DOHH2 (cell line): ENCODE measurements at regions not wholly inside any gene's neighbourhood (a gene's known extent, or its start where the extent isn't known, plus 50 kb on each side); places are given as distances from the start of the nearest gene placed in this dataset.

Experiments used
- H3F3A ChIP-seq: fragments of 200-600 bp; sonication (generic), shearing (Covaris generic); 2 replicates; pipeline ENCODE4 v1.6.0; 2016; ENCODE audit warnings: antibody characterized with exemption, mild to moderate bottlenecking; ENCODE audit not compliant: control insufficient read depth, insufficient read depth
- H3K27ac ChIP-seq: fragments of 200-600 bp; sonication (generic); 2 replicates; pipeline ENCODE4 v1.5.1; 2014; ENCODE audit warnings: low read depth, mild to moderate bottlenecking, low read length, moderate library complexity
- H3K27me3 ChIP-seq: fragments of 200-600 bp; sonication (generic); 2 replicates; pipeline ENCODE4 v1.6.1; 2014; ENCODE audit warnings: mild to moderate bottlenecking, low read length, mixed read lengths; ENCODE audit not compliant: control insufficient read depth
- H3K36me3 ChIP-seq: fragments of 200-600 bp; sonication (generic); 2 replicates; pipeline ENCODE4 v1.6.1; 2014; ENCODE audit warnings: mild to moderate bottlenecking, low read length, moderate library complexity, mixed read lengths; ENCODE audit not compliant: control insufficient read depth
- H3K4me1 ChIP-seq: fragments of 200-600 bp; sonication (generic); 2 replicates; pipeline ENCODE4 v1.6.1; 2014; ENCODE audit warnings: mild to moderate bottlenecking, low read length, mixed read lengths; ENCODE audit not compliant: control insufficient read depth
- H3K4me2 ChIP-seq: fragments of 200-600 bp; sonication (generic); 2 replicates; pipeline ENCODE4 v1.6.0; 2014; ENCODE audit warnings: mild to moderate bottlenecking, low read length, moderate library complexity
- H3K4me3 ChIP-seq: fragments of 200-600 bp; sonication (generic); 2 replicates; pipeline ENCODE4 v1.5.1; 2014; ENCODE audit warnings: mild to moderate bottlenecking, low read length, mixed read lengths
- H3K79me2 ChIP-seq: fragments of 200-600 bp; sonication (generic); 2 replicates; pipeline ENCODE4 v1.6.1; 2014; ENCODE audit warnings: mild to moderate bottlenecking, low read length, mixed read lengths; ENCODE audit not compliant: control insufficient read depth
- H3K9me2 ChIP-seq: fragments of 200-600 bp; sonication (generic); replicated peaks from 2 replicates; pipeline ENCODE4 v1.6.1; 2014; ENCODE audit warnings: mild to moderate bottlenecking, low read length, mixed read lengths; ENCODE audit not compliant: control insufficient read depth
- H3K9me3 ChIP-seq: fragments of 200-600 bp; sonication (generic); 2 replicates; pipeline ENCODE4 v1.6.1; 2014; ENCODE audit warnings: antibody characterized with exemption, low read length, mixed read lengths; ENCODE audit not compliant: control insufficient read depth, insufficient read depth
- H4K20me1 ChIP-seq: fragments of 200-600 bp; sonication (generic); 2 replicates; pipeline ENCODE4 v1.6.0; 2014; ENCODE audit warnings: low read depth, mild to moderate bottlenecking, antibody characterized with exemption, low read length, moderate library complexity; ENCODE audit not compliant: control insufficient read depth, insufficient read depth
- CTCF ChIP-seq: fragments of 200-600 bp; sonication (generic); IDR thresholded peaks from one replicate; pipeline ENCODE4 v1.5.1; 2014; ENCODE audit warnings: antibody characterized with exemption, mild to moderate bottlenecking, low read depth, low read length; ENCODE audit not compliant: poor library complexity, severe bottlenecking
- EZH2phosphoT487 ChIP-seq: fragments of 200-600 bp; sonication (generic); IDR thresholded peaks from 2 replicates; pipeline ENCODE4 v1.6.1; 2017; ENCODE audit warnings: borderline replicate concordance, mild to moderate bottlenecking, antibody characterized with exemption, low read length, moderate library complexity, mixed read lengths

- no peak for TF ChIP-seq EZH2phosphoT487
- no peak for TF ChIP-seq CTCF
- no peaks in the 10 kb centered on the region for H3K36me3 ChIP-seq
- no peaks in the 10 kb centered on the region for H3K9me2 ChIP-seq
- H3K4me2 ChIP-seq: no peak overlapping the region
- H3K4me3 ChIP-seq: no peak overlapping the region
- no peaks in the 10 kb centered on the region for H4K20me1 ChIP-seq
- H3K4me1 ChIP-seq: no peaks in the 10 kb centered on the region
- H3K27ac ChIP-seq: no peak overlapping the region
- no peaks in the 10 kb centered on the region for H3F3A ChIP-seq
- no peaks in the 10 kb centered on the region for H3K9me3 ChIP-seq
- H3K27me3 ChIP-seq: no peaks in the 10 kb centered on the region
- H3K79me2 ChIP-seq: no peaks in the 10 kb centered on the region
Measured at GRCh38 chr9:1156794-1157550, 106.8 kb downstream of the DMRT2 start.

GRCh38 chr9:1157836-1158235, 107.7 kb downstream of the DMRT2 start:
- H3K4me2 ChIP-seq: no peak overlapping the region
- no peaks in the 10 kb centered on the region for H3K9me3 ChIP-seq
- H3K27me3 ChIP-seq: no peaks in the 10 kb centered on the region
- no peaks in the 10 kb centered on the region for H3K9me2 ChIP-seq
- H3K27ac ChIP-seq: no peak overlapping the region
- H3K4me1 ChIP-seq: no peaks in the 10 kb centered on the region
- no peaks in the 10 kb centered on the region for H4K20me1 ChIP-seq
- H3K36me3 ChIP-seq: no peaks in the 10 kb centered on the region
- TF ChIP-seq CTCF: no peak
- no peak for TF ChIP-seq EZH2phosphoT487
- H3F3A ChIP-seq: no peaks in the 10 kb centered on the region
- H3K4me3 ChIP-seq: no peak overlapping the region
- no peaks in the 10 kb centered on the region for H3K79me2 ChIP-seq

- TF ChIP-seq CTCF (no peak), EZH2phosphoT487 (no peak)
- H3F3A ChIP-seq: no peaks in the 10 kb centered on the region
- no peak overlapping the region for H3K4me3 ChIP-seq
- no peak overlapping the region for H3K4me2 ChIP-seq
- H3K9me2 ChIP-seq: no peaks in the 10 kb centered on the region
- H3K9me3 ChIP-seq: no peaks in the 10 kb centered on the region
- no peak overlapping the region for H3K27ac ChIP-seq
- no peaks in the 10 kb centered on the region for H3K36me3 ChIP-seq
- H3K4me1 ChIP-seq: no peaks in the 10 kb centered on the region
- H4K20me1 ChIP-seq: no peaks in the 10 kb centered on the region
- H3K27me3 ChIP-seq: no peaks in the 10 kb centered on the region
- no peaks in the 10 kb centered on the region for H3K79me2 ChIP-seq
Measured at GRCh38 chr9:1170918-1171317, 120.8 kb downstream of the DMRT2 start.
